GM23248 (cell line): ENCODE measurements at regions not wholly inside any gene's neighbourhood (a gene's known extent, or its start where the extent isn't known, plus 50 kb on each side); places are given as distances from the start of the nearest gene placed in this dataset.

ENCODE experiments used
- DNase-seq: peaks from one replicate; pipeline ENCODE4 v3.0.0-alpha.2; 2015
- H2AFZ ChIP-seq: fragments of 200-600 bp; sonication (generic); 2 replicates; pipeline ENCODE4 v1.6.1; 2016; ENCODE audit warnings: antibody characterized with exemption
- H3F3A ChIP-seq: fragments of 200-600 bp; sonication (generic); 2 replicates; pipeline ENCODE4 v1.6.1; 2016; ENCODE audit warnings: mild to moderate bottlenecking, antibody characterized with exemption, mixed run types; ENCODE audit not compliant: insufficient read depth
- H3K27ac ChIP-seq: fragments of 200-600 bp; sonication (generic); 2 replicates; pipeline ENCODE4 v1.5.1; 2016; ENCODE audit warnings: mild to moderate bottlenecking
- H3K27me3 ChIP-seq: fragments of 200-600 bp; sonication (generic); replicated peaks from 2 replicates; pipeline ENCODE4 v1.6.1; 2016; ENCODE audit warnings: mild to moderate bottlenecking; ENCODE audit not compliant: insufficient read depth
- H3K36me3 ChIP-seq: fragments of 200-600 bp; sonication (generic); 2 replicates; pipeline ENCODE4 v1.6.1; 2016; ENCODE audit warnings: low read depth, mild to moderate bottlenecking
- H3K4me1 ChIP-seq: fragments of 200-600 bp; sonication (generic); 2 replicates; pipeline ENCODE4 v1.6.1; 2016; ENCODE audit warnings: mild to moderate bottlenecking; ENCODE audit not compliant: insufficient read depth
- H3K4me2 ChIP-seq: fragments of 200-600 bp; sonication (generic); one replicate; pipeline ENCODE4 v1.6.1; 2016; ENCODE audit warnings: mild to moderate bottlenecking; ENCODE audit not compliant: unreplicated experiment
- H3K4me3 ChIP-seq: fragments of 200-600 bp; sonication (generic); 2 replicates; pipeline ENCODE4 v1.5.1; 2016; ENCODE audit warnings: mild to moderate bottlenecking
- H3K79me2 ChIP-seq: fragments of 200-600 bp; sonication (generic); 2 replicates; pipeline ENCODE4 v1.6.1; 2016; ENCODE audit warnings: mild to moderate bottlenecking; ENCODE audit not compliant: insufficient read depth
- H3K9ac ChIP-seq: fragments of 200-600 bp; sonication (generic); 2 replicates; pipeline ENCODE4 v1.6.1; 2016; ENCODE audit warnings: mild to moderate bottlenecking
- H3K9me2 ChIP-seq: fragments of 200-600 bp; sonication (generic); 2 replicates; pipeline ENCODE4 v1.6.1; 2016; ENCODE audit warnings: mixed run types, mild to moderate bottlenecking, moderate library complexity; ENCODE audit not compliant: insufficient read depth
- H3K9me3 ChIP-seq: fragments of 200-600 bp; sonication (generic); one replicate; pipeline ENCODE4 v1.6.1; 2017; ENCODE audit warnings: low read depth
- H4K20me1 ChIP-seq: fragments of 200-600 bp; sonication (generic); 2 replicates; pipeline ENCODE4 v1.6.0; 2016; ENCODE audit not compliant: insufficient read depth
- EZH2 ChIP-seq: fragments of 200-600 bp; sonication (generic); IDR thresholded peaks from 2 replicates; pipeline ENCODE4 v1.6.1; 2018; ENCODE audit warnings: antibody characterized with exemption, mild to moderate bottlenecking; ENCODE audit not compliant: insufficient read depth, poor library complexity, severe bottlenecking
- EZH2phosphoT487 ChIP-seq: fragments of 200-600 bp; sonication (generic); IDR thresholded peaks from 2 replicates; pipeline ENCODE4 v1.6.1; 2018; ENCODE audit warnings: antibody characterized with exemption, moderate library complexity, mild to moderate bottlenecking, low read depth; ENCODE audit not compliant: insufficient read depth
- WGBS, 2 experiments: methylation state at CpG; one replicate each; pipeline ENCODE4 v1.1.6; 2015 to 2017; ENCODE audit warnings: low lambda C conversion rate in 2 of 2, low coverage in 1 of 2; ENCODE audit errors: missing lambda C conversion rate in 2 of 2; 5-methylcytosine and 5-hydroxymethylcytosine counted together
- in situ Hi-C: fragments of 300-500 bp; cut with MboI; formaldehyde crosslinking; loops from 2 replicates; pipeline ENCODE4 v1.15.0; 2020

- H3K9me2 ChIP-seq, result no peaks in the 10 kb centered on the region
- H3K79me2 ChIP-seq, result no peaks in the 10 kb centered on the region
- H4K20me1 ChIP-seq, result no peaks in the 10 kb centered on the region
- H2AFZ ChIP-seq, result no peak overlapping the region
- H3F3A ChIP-seq, result no peaks in the 10 kb centered on the region
- no peak for DNase-seq
- no peaks in the 10 kb centered on the region for H3K36me3 ChIP-seq
- in situ Hi-C loops, result no loop called here
- H3K4me3 ChIP-seq, result no peak overlapping the region
- no peaks in the 10 kb centered on the region for H3K27me3 ChIP-seq
- H3K9ac ChIP-seq, result no peak overlapping the region
- 78 to 87% methylated on average over 3 of the region's 3 CpGs for WGBS, 2 experiments
- no peak for TF ChIP-seq EZH2
- no peak for TF ChIP-seq EZH2phosphoT487
- no peaks in the 10 kb centered on the region for H3K4me1 ChIP-seq
- no peaks in the 10 kb centered on the region for H3K9me3 ChIP-seq
- no peak overlapping the region for H3K27ac ChIP-seq
- H3K4me2 ChIP-seq, result no peak overlapping the region
Observed at GRCh38 chr2:62432407-62432806, 73.6 kb downstream of the TMEM17 start.

- DNase-seq, result no peak
- Histone ChIP-seq H3K36me3 (no peaks in the 10 kb centered on the region), H4K20me1 (no peaks in the 10 kb centered on the region), H3K27me3 (no peaks in the 10 kb centered on the region), H3K79me2 (no peaks in the 10 kb centered on the region), H3K9ac (no peak overlapping the region), H3K4me1 (no peaks in the 10 kb centered on the region), H3K27ac (no peak overlapping the region), H3F3A (no peaks in the 10 kb centered on the region), H3K9me3 (no peaks in the 10 kb centered on the region), H3K4me3 (no peak overlapping the region), H2AFZ (no peak overlapping the region), H3K4me2 (no peak overlapping the region), H3K9me2 (no peaks in the 10 kb centered on the region)
- 74 to 76% methylated on average over 3 of the region's 3 CpGs for WGBS, 2 experiments
- in situ Hi-C loops, result no loop called here
- TF ChIP-seq EZH2 (no peak), EZH2phosphoT487 (no peak)
Observed at GRCh38 chr2:62431512-62431911, 74.5 kb downstream of the TMEM17 start.

GRCh38 chr2:62430146-62430545, 75.8 kb downstream of the TMEM17 start:
- Histone ChIP-seq H4K20me1 (no peaks in the 10 kb centered on the region), H2AFZ (no peak overlapping the region), H3K4me2 (no peak overlapping the region), H3F3A (no peaks in the 10 kb centered on the region), H3K27ac (no peak overlapping the region), H3K36me3 (no peaks in the 10 kb centered on the region), H3K4me3 (no peak overlapping the region), H3K27me3 (no peaks in the 10 kb centered on the region), H3K9me3 (no peaks in the 10 kb centered on the region), H3K79me2 (no peaks in the 10 kb centered on the region), H3K9me2 (no peaks in the 10 kb centered on the region), H3K9ac (no peak overlapping the region), H3K4me1 (no peaks in the 10 kb centered on the region)
- in situ Hi-C loops, result no loop called here
- no peak for TF ChIP-seq EZH2
- no peak for TF ChIP-seq EZH2phosphoT487
- no peak for DNase-seq

GRCh38 chr2:62427146-62427545, 78.8 kb downstream of the TMEM17 start:
- no peak for DNase-seq

GRCh38 chr2:62426154-62426912, 79.7 kb downstream of the TMEM17 start:
- no peaks in the 10 kb centered on the region for H3K79me2 ChIP-seq
- in situ Hi-C loops, result no loop called here
- no peak overlapping the region for H3K4me2 ChIP-seq
- H4K20me1 ChIP-seq, result no peaks in the 10 kb centered on the region
- H3K9me3 ChIP-seq, result no peaks in the 10 kb centered on the region
- no peak for DNase-seq
- no peaks in the 10 kb centered on the region for H3K27me3 ChIP-seq
- no peak for TF ChIP-seq EZH2
- no peak for TF ChIP-seq EZH2phosphoT487
- no peaks in the 10 kb centered on the region for H3K9me2 ChIP-seq
- no peak overlapping the region for H2AFZ ChIP-seq
- 82 to 83% methylated on average over 16 to 17 of the region's 17 CpGs for WGBS, 2 experiments
- H3K27ac ChIP-seq, result no peak overlapping the region
- H3F3A ChIP-seq, result no peaks in the 10 kb centered on the region
- H3K9ac ChIP-seq, result no peak overlapping the region
- H3K4me1 ChIP-seq, result no peaks in the 10 kb centered on the region
- no peaks in the 10 kb centered on the region for H3K36me3 ChIP-seq
- no peak overlapping the region for H3K4me3 ChIP-seq

More at GRCh38 chr2:62427146-62427545, 78.8 kb downstream of the TMEM17 start:
- H3K4me1 ChIP-seq, result no peaks in the 10 kb centered on the region
- no peak overlapping the region for H3K4me3 ChIP-seq
- no peak overlapping the region for H3K4me2 ChIP-seq
- H3K9me3 ChIP-seq, result no peaks in the 10 kb centered on the region
- H4K20me1 ChIP-seq, result no peaks in the 10 kb centered on the region
- H3F3A ChIP-seq, result no peaks in the 10 kb centered on the region
- no peak overlapping the region for H3K27ac ChIP-seq
- H3K36me3 ChIP-seq, result no peaks in the 10 kb centered on the region
- 84 to 88% methylated on average over 9 of the region's 9 CpGs for WGBS, 2 experiments
- H3K9ac ChIP-seq, result no peak overlapping the region
- H3K79me2 ChIP-seq, result no peaks in the 10 kb centered on the region
- no peak overlapping the region for H2AFZ ChIP-seq
- in situ Hi-C loops, result no loop called here
- H3K27me3 ChIP-seq, result no peaks in the 10 kb centered on the region
- no peaks in the 10 kb centered on the region for H3K9me2 ChIP-seq
- no peak for TF ChIP-seq EZH2
- TF ChIP-seq EZH2phosphoT487, result no peak
